HG03460 (cell line): ENCODE measurements at regions not wholly inside any gene's neighbourhood (a gene's known extent, or its start where the extent isn't known, plus 50 kb on each side); places are given as distances from the start of the nearest gene placed in this dataset.
"Not testable (repeated sequence)": the region's sequence is repeated elsewhere in the genome, so short reads cannot be mapped to it uniquely, and the experiment has no call there.

Experiments used
- ATAC-seq: cut with Tn5 transposase; IDR thresholded peaks from one replicate; pipeline ENCODE4 v1.9.1; 2021; ENCODE audit not compliant: unreplicated experiment

DNA sequence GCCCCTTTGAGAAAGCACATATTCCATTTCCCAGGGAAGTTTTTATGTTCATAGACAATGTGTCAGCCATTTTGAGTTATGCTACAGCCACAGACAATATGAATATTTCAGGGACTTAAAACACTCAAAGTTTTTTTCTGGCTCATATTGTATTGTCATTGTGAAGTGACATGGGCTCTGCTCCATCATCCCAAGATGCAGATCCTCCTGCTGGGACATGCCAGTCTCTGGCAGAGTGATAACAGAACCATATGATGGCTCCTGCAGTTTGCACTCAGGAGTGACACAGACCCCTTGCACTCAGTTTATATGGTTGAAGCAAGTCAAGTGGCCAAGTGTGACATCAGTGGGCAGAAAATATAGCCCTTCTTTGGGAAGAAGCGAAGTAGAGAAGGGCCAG is 498.4 kb upstream of the TUSC1 start:
- no peak for ATAC-seq

DNA sequence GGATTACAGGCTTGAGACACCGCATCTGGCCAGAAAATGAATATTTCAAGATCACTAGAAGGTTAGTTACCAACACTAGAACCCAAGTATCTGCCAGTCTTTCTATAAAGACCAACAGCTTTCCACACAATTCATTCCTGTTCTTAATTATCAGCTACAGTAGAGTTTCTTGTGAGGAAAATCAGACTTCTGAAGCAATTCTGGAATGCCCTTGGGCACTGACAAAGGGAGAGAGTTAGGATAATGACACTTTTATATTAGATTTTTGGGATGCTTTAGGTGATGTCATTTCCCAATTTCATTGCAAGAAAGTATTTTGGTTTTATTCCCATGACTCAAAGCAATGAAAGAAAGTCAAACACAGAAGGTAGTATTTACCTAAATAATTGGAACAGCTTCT is 497.0 kb upstream of the TUSC1 start:
- ATAC-seq: no peak

DNA sequence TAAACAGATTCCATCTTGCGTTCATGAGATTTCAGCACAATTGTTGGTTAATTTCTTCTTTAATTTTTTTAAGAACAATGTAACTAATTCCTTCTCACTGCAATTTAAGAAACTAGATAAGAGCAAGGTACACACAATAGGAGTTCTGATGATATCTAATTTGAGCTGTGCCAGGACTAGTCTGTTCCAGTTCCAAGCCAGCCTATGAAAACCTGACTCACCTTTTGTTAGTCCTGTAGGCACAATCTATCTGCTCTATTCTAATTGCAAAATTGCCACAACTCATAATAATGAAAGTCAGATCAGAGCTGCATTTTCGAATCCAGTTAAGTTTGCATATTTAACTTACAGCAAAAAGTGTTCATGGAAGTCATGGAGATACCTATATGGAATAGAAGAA is 494.1 kb upstream of the TUSC1 start:
- ATAC-seq: no peak

DNA sequence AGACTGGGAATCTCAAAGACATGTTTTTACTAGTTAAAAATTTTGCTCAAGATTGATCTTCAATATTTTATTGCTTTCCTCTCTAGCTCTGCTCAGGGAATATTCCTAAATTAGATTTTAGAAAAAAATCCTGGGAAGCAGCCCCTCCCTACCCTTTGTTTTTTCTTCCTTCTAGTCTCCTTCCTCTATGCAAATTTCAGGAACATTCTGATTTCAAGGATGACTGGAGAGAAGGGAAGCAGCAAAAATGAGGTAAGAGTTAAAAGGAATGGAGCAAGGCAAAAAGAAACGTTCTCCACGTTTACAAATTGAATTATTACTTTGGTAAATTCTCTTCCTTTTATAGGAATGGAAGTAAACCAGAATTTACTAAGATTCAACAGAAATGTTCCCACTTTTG is 493.4 kb upstream of the TUSC1 start:
- no peak for ATAC-seq

DNA sequence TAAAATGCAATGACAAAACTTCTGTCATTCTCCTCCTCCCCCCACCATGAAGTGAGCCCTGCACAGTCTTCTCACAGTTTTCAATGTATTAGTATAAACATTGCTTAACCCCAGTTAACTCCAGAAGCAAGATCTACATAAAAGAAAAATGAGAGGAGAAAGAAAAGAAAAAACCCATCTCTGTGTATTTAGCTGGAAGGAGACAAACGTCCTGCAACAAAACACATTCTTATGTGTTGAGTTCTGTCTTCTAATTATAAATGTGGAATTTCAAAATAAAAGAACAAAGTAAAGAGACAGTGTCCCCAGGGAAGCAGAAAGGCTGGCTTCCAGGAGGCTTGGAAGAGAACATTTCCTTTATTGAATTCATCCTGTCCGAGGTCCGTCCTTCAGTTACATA is 491.9 kb upstream of the TUSC1 start:
- ATAC-seq: no peak

DNA sequence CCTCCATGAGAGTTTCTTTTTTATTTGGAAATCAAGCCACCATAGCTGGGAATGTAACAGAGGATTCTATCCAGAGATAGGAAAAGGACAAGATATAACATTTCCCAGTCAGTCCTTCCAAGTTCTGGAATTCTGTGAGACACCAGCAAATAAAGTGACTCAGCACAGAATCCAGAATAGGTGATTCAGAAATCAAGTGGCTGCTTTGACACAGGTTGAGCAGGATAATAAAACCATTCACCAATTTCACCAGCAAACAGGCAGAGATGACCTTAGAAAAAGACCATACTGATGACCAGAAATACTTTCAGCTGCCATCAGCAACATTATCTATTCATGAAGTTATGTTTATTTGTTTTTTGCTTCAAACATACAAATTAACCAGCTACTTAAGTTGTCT is 491.5 kb upstream of the TUSC1 start:
- no peak for ATAC-seq

DNA sequence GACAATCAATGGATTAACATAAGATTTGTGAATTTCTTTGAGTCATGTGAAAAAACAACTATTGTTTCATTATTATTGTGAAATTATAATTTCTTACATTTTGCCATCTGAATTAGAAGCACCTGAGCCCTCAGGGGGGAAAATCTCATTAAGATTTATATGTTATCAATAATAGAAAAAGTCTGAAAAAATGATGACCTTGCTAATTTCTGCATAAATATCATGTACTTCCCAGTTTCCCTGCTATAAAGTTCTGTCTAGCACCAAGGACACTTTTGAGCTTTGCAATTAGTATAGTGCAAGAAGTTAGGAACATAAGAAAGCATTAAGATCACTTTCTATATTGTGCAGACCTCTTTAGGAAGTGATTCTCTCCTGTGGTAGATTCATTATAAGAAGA is 488.3 kb upstream of the TUSC1 start:
- no peak for ATAC-seq

DNA sequence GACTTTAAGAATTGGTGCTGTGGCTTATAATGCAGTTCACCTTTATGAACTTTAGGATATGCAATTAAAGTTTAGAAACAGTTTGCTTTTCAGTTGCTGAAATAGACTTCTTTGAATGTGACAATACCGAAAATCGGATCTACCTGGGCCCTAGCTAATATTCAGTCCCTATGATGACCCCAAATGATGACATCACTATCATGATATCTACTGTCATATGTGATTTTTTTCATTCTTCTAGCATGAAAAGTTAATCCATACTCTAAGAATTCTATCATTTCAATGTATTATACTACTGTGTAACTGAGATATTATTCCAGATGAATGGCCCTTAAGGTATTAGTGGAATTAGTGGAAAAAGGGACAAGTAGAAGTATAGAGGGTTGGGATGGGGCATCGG is 487.2 kb upstream of the TUSC1 start:
- ATAC-seq: no peak

DNA sequence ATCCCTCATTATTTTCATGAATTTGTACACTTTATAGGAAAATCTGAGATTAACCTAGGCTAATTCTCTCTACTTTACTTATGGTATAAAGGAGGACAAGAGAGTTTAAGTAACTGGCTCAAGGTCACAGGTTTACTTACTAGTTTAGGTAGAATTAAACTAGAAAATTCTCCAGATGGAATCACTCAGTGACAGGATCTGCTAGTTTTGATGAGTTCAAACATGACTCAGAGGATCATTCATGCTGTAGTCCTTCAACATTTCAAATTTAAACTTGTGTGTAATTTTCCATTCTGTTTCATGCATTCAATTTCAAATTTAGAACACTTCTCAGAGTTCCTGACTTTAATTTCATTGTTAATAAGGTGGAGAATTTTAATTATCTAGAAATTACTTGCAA is 485.7 kb upstream of the TUSC1 start:
- ATAC-seq: no peak

DNA sequence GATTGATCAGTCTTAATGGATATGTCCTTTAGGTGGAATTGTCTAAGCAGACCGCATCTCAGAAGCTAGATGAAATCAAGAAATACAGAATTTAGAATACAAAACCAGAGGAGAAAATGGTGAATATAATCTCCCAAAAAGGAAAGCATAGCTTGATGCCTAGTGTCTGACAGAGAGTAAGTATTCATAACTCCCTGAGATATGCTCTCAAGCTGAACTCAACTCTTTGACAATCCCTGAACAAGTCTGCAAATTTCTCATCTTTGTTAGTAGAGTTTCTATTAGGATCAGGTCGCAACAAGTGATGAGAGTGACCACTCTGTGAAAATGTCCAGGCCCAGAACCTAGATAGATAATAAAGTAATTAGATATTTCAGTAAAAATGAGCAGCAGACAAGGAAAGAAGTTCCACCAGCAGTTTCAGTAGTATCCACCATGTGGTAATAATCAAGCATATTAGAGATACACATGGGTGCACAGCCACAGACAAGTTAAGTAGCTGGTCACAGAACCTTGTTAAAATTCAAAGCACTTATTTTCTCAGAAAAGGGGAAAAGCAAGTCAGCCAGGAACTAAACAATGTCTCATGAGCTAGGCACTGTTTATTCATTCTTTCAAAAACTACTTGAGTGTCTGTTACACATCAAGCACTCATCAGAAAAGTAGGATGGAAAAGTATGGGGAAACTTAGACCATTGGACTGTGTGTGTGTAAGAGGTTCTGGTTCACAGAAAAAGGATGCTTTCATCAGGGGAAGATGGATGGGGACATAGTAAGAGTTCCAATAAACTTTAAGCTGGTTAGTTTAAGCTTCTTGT is 481.5 kb upstream of the TUSC1 start:
- no peak for ATAC-seq

DNA sequence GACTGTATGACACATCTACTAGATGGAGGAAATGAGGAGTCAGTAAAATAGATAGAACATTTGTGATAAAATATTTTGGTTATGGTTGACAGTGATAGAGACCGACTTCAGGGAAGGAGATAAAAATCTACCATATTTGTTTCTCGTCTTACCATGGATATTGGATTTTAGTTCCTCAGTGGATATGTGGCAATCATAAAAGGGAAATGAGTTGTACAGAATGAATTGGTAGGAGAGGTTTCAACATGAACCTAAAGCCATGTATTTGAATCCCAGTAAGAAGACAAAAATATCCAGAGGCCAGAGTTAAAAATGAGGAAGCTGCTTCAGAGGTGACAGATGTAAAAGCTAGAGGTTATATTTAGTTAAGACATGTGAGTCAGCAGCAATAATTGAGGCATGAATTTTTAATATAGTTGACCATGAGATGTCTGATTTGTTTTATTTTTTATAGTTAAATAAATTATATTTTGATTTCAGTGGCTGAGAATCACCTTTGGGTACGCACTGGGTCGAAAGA is 480.4 kb upstream of the TUSC1 start:
- no peak for ATAC-seq

DNA sequence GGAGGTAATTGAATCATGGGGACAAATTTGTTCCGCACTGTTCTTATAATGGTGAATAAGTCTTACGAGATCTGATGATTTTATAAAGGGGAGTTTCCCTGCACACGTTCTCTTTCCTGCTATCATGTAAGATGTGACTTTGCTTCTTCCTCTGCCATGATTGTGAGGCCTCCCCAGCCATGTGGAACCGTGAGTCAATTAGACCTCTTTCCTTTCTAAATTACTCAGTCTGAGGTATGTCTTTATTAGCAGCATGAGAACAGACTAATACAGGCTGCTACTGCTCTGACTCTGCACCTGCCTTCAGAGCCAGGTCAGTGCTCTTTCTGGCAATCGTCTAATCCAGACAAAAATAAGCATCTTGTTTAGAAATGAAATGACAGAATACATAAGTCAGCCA is 479.2 kb upstream of the TUSC1 start:
- no peak for ATAC-seq

DNA sequence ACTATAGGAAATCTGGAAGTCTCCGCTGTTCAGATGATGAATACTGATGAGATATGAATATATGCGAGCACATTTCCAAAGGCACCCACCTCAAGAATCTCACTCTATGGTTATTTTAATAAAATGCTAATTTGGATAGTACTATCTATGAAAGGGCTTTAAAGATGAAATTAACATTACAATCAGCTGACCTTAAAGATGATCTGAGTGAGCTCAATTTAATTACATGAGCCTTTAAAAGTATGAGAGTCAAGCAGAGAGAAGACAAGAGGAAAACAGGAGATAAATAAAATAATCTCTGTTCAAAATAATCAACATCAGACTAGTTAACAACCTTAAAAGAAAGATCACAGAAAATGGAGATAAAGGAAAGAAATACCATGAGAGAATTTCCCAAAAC is 474.1 kb upstream of the TUSC1 start:
- no peak for ATAC-seq

DNA sequence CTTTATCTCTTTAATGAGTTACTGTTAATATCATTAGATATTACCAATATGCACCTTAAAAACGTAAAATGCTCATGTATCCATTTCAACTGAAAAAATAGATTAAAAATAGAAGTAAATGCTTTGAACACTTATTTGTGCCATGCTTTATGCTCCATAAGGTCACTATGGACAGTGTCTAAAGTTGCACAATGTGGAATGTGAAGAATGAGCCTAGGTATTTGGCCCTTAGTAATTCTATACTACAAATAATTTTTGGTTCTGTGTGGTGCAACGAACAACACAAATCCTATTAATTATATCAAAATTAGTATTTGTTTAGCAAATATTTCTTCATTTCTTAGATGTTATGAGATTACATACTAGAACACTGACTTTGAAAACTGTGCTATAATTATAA is 469.9 kb upstream of the TUSC1 start:
- ATAC-seq: no peak

DNA sequence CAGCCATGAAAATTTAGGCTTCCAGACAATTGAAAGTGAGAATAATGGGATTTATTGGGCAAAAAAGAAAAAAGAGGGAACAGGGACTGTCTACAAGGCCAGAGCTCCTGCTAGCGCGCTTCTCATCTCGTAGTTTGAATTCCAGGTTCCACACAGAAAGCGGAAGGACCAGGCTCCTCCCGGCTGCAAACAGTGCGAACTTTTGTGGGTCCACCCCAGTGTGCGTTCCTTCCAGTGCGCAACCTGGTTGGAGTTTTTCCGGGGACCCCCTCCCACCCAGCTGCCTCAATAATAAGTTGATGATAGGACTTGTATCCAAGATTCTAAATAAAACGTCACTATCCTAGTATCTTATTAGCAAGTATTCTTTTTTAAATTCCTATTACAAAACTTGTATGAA is 467.7 kb upstream of the TUSC1 start:
- no peak for ATAC-seq

DNA sequence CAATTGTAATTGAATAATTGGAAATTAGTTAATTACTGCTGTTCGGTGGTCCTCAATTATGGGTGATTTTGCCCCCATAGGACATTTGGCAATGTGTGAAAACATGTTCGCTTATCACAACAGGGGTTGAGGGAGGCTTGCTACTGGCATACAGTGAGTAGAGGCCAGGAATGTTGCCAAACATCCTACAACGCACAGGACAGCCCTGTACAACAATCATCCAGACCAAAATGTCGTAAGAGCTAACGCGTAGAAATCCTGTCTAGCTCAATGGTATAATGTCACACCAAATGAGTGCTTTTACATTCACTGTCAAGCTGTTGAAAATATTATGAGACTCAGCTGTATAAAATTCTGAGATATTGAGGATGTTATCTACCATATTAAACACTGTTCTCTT is 464.4 kb upstream of the TUSC1 start:
- no peak for ATAC-seq

DNA sequence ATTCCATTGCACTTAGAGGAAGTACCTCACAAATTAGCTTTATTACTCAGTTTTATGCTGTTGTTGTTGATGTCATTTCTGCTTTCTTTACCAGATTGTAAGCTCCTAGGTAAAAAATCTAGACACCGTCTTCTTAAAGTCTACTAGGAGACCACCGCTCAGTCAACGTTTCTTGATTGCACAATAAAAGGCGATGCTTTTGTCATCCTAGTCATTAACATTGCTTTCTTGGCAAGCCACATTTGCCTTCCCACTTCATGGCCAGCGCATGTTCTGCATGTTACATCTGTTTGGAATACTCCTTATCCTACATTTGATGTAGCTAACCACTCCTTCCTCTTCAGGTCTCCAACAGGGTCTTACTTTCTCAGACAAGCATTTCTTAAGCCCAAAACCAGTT is 464.0 kb upstream of the TUSC1 start:
- no peak for ATAC-seq

DNA sequence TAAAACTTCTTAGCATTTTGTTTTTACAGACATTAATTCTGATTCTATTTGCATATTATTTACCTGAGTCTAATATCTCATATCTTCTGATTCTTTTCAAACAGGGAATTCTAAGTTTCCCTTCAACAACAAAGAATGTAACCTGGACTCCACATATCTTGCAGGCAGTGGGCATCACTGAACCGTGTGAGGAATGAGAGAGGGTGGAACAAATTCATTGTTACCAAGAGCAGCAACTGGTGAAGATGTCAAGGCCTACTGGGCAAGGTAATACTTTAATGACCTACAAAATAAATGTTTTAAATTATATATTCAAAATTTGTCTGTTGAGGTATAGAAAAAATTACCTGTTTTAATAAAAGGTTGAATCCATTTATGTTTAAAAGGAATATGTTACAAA is 455.3 kb upstream of the TUSC1 start:
- ATAC-seq: no peak

DNA sequence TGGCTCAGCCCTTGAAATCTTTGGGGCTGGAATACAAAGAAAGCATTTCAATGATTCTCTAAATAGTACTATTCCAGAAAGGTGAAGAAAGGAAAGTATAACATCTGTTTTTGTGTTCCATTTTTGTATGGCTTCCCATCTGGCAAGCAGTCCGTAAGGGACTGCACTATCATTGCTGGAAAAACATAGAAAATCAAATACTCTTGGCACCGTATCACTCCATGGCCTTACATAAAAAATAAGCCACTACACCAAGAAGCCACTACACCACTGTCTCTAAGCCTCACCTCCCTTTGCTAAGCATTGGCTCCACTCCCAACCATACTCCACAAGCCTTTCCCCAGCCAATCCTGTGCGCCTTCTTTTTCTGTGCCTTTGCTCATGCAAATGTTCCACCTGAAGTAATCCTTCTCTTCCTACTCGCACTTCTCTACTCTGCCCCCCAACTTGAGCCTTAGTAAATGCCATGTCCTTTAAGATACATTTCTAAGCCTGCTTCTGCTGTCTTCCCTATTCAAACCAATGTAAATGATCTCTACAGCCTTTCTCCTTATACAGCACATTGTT is 454.6 kb upstream of the TUSC1 start:
- no peak for ATAC-seq

DNA sequence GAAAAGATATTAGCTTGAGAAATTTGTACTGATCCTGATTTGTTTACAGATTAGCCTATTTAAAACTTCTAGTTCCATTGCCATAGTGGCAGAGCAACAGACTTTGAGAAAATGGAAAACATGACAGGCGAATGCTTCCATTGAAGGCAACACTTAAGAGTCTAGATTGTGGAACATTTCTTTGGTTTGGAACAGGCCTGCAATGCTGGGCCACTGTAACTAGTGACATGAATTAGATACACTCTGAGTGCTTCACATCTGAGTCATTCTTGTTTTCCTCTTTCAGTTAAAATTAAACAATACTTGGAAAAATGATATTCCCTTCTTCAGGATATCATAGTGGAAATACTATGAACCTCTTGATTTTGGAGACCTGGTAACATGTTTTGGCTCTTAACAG is 453.6 kb upstream of the TUSC1 start:
- ATAC-seq: no peak

DNA sequence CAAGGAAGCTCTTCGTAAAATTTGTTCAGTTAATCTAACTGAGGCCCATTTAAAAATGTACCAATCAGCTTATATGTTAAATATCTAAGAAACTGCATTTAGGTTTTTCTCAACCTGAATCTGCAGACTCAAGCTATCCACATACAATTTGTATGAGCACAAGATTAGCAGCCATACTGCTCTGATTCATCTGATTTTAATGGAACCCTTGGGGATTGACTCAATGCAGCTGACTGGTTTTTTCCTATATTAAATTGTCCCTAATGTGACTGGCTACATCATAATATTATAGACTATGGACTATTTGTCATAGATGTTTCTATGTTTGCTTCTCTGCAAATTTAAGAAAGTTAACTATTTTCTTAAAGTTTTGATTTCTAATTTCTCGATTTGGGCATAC is 451.0 kb upstream of the TUSC1 start:
- ATAC-seq: no peak

DNA sequence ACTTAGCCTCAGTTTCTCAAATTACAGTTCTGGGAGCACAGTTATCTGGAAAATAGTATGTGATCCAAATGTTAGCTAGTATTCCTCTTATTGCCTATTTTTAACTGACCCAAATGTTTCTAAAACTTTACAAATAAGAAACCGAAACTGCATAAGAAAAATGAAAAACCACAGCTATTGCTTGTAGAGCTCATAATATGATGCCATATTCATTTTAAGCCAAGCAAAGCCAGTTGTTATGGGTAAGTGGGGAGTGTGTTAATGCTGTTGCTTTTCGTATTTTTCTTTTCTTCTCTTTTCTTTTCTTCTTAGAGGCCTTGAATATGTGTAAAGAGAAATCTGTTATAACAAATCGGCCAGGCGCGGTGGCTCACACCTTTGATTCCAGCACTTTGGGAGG is 447.4 kb upstream of the TUSC1 start:
- ATAC-seq: no peak

DNA sequence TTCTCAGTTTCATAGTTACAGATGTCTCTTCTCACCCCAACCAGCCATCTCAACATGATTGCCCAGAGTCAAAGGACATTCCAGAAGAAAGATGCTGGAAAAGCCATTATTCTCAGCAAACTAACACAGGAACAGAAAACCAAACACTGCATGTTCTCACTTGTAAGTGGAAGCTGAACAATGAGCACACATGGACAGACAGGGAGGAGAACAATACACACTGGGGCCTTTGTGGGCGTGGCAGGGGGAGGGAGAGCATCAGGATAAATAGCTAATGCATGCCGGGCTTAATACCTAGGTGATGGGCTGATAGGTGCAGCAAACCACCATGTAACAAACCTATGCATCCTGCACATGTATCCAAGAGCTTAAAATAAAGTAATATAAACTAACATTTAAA is 437.8 kb upstream of the TUSC1 start:
- ATAC-seq: not testable (repeated sequence)
